GM12892 (cell line): ENCODE measurements at regions not wholly inside any gene's neighbourhood (a gene's known extent, or its start where the extent isn't known, plus 50 kb on each side); places are given as distances from the start of the nearest gene placed in this dataset.

Source experiments
- POLR2A ChIP-seq: IDR thresholded peaks from 2 replicates; pipeline ENCODE4 v1.6.1; 2011; ENCODE audit warnings: low read depth, low read length, control low read depth
- POLR2AphosphoS5 ChIP-seq: IDR thresholded peaks from 2 replicates; pipeline ENCODE4 v1.6.1; 2011; ENCODE audit warnings: low read depth, low read length, control low read depth
- TAF1 ChIP-seq: IDR thresholded peaks from 2 replicates; pipeline ENCODE4 v1.6.1; 2011; ENCODE audit warnings: low read depth, mild to moderate bottlenecking, control low read depth, low read length, borderline replicate concordance

- TF ChIP-seq POLR2A (no peak), TAF1 (no peak), POLR2AphosphoS5 (no peak)
Measured at GRCh38 chr7:106345421-106346166, 60.8 kb upstream of the NAMPT start.
